Loucy (cell line): ENCODE measurements at regions not wholly inside any gene's neighbourhood (a gene's known extent, or its start where the extent isn't known, plus 50 kb on each side); places are given as distances from the start of the nearest gene placed in this dataset.

ENCODE experiments used
- H2AFZ ChIP-seq: fragments of 200-600 bp; sonication (generic); 2 replicates; pipeline ENCODE4 v1.6.0; 2016; ENCODE audit warnings: antibody characterized with exemption, mild to moderate bottlenecking, low read length, moderate library complexity
- H3F3A ChIP-seq: fragments of 200-600 bp; 2 replicates; pipeline ENCODE4 v1.6.0; 2016; ENCODE audit warnings: antibody characterized with exemption, low read depth, mild to moderate bottlenecking
- H3K27me3 ChIP-seq: fragments of 200-600 bp; sonication (generic); 2 replicates; pipeline ENCODE4 v1.6.1; 2014; ENCODE audit warnings: low read length, mild to moderate bottlenecking; ENCODE audit not compliant: insufficient read depth, poor library complexity, severe bottlenecking
- H3K36me3 ChIP-seq: fragments of 200-600 bp; sonication (generic); 2 replicates; pipeline ENCODE4 v1.6.1; 2016; ENCODE audit warnings: low read length; ENCODE audit not compliant: insufficient read depth
- H3K4me1 ChIP-seq: fragments of 200-600 bp; sonication (generic); 2 replicates; pipeline ENCODE4 v1.5.1; 2014; ENCODE audit warnings: low read length, mild to moderate bottlenecking; ENCODE audit not compliant: insufficient read depth, poor library complexity, severe bottlenecking
- H3K4me2 ChIP-seq: fragments of 200-600 bp; sonication (generic); 2 replicates; pipeline ENCODE4 v1.6.0; 2014; ENCODE audit warnings: antibody characterized with exemption, low read length, low read depth, mild to moderate bottlenecking; ENCODE audit not compliant: poor library complexity, severe bottlenecking
- H3K4me3 ChIP-seq: fragments of 200-600 bp; sonication (generic); 2 replicates; pipeline ENCODE4 v1.5.1; 2014; ENCODE audit warnings: low read length, mild to moderate bottlenecking, mixed read lengths; ENCODE audit not compliant: poor library complexity, severe bottlenecking
- H3K79me2 ChIP-seq: fragments of 200-600 bp; sonication (generic); 2 replicates; pipeline ENCODE4 v1.6.1; 2014; ENCODE audit warnings: low read length; ENCODE audit not compliant: insufficient read depth
- H3K9ac ChIP-seq: fragments of 200-600 bp; sonication (generic); 2 replicates; pipeline ENCODE4 v1.6.0; 2014; ENCODE audit warnings: mild to moderate bottlenecking, low read depth, low read length, moderate library complexity; ENCODE audit not compliant: poor library complexity, severe bottlenecking
- H3K9me2 ChIP-seq: fragments of 200-600 bp; sonication (generic); replicated peaks from 2 replicates; pipeline ENCODE4 v1.6.1; 2016; ENCODE audit warnings: low read depth, low read length, mixed read lengths
- H3K9me3 ChIP-seq: fragments of 200-600 bp; sonication (generic); 2 replicates; pipeline ENCODE4 v1.6.1; 2014; ENCODE audit warnings: mild to moderate bottlenecking, antibody characterized with exemption, low read length, low read depth; ENCODE audit not compliant: insufficient read depth
- H4K20me1 ChIP-seq: fragments of 200-600 bp; sonication (generic); 2 replicates; pipeline ENCODE4 v1.6.0; 2014; ENCODE audit warnings: antibody characterized with exemption, low read length, mild to moderate bottlenecking; ENCODE audit not compliant: insufficient read depth, poor library complexity, severe bottlenecking
- CTCF ChIP-seq: fragments of 200-600 bp; sonication (generic); conservative IDR thresholded peaks from 2 replicates; pipeline ENCODE4 v1.5.1; 2014; ENCODE audit warnings: mild to moderate bottlenecking, antibody characterized with exemption, low read length
- EZH2phosphoT487 ChIP-seq: fragments of 200-600 bp; IDR thresholded peaks from 2 replicates; pipeline ENCODE4 v1.6.1; 2018; ENCODE audit warnings: antibody characterized with exemption, mild to moderate bottlenecking, moderate library complexity, borderline replicate concordance

- TF ChIP-seq EZH2phosphoT487 = no peak
- TF ChIP-seq CTCF = no peak
- Histone ChIP-seq H3K4me1 (no peaks in the 10 kb centered on the region), H4K20me1 (no peaks in the 10 kb centered on the region), H3F3A (no peaks in the 10 kb centered on the region), H2AFZ (no peak overlapping the region; the same call in 1 of the 2 replicates), H3K4me2 (no peak overlapping the region), H3K9me3 (no peaks in the 10 kb centered on the region), H3K9me2 (no peaks in the 10 kb centered on the region), H3K36me3 (no peaks in the 10 kb centered on the region), H3K4me3 (no peak overlapping the region), H3K9ac (no peak overlapping the region), H3K27me3 (no peaks in the 10 kb centered on the region), H3K79me2 (no peaks in the 10 kb centered on the region)
These were observed 406.3 kb upstream of the CPEB2 start for GRCh38 chr4:14596028-14596427.

GRCh38 chr4:14596437-14596836 lies 405.8 kb upstream of the CPEB2 start:
- Histone ChIP-seq H2AFZ (no peak overlapping the region; the same call in 1 of the 2 replicates), H3K9me2 (no peaks in the 10 kb centered on the region), H3K27me3 (no peaks in the 10 kb centered on the region), H3F3A (no peaks in the 10 kb centered on the region), H3K36me3 (no peaks in the 10 kb centered on the region), H3K79me2 (no peaks in the 10 kb centered on the region), H3K4me1 (no peaks in the 10 kb centered on the region), H3K9me3 (no peaks in the 10 kb centered on the region), H3K4me3 (no peak overlapping the region), H3K4me2 (no peak overlapping the region), H4K20me1 (no peaks in the 10 kb centered on the region), H3K9ac (no peak overlapping the region)
- TF ChIP-seq CTCF = no peak
- no peak for TF ChIP-seq EZH2phosphoT487

GRCh38 chr4:14596904-14597303 lies 405.4 kb upstream of the CPEB2 start:
- no peaks in the 10 kb centered on the region for H3K79me2 ChIP-seq
- H3F3A ChIP-seq = no peaks in the 10 kb centered on the region
- no peaks in the 10 kb centered on the region for H4K20me1 ChIP-seq
- H3K9me3 ChIP-seq = no peaks in the 10 kb centered on the region
- H3K4me3 ChIP-seq = no peak overlapping the region
- H3K4me1 ChIP-seq = no peaks in the 10 kb centered on the region
- no peaks in the 10 kb centered on the region for H3K9me2 ChIP-seq
- H3K36me3 ChIP-seq = no peaks in the 10 kb centered on the region
- no peak overlapping the region for H3K9ac ChIP-seq
- H3K27me3 ChIP-seq = no peaks in the 10 kb centered on the region
- H3K4me2 ChIP-seq = no peak overlapping the region
- TF ChIP-seq EZH2phosphoT487 = no peak
- TF ChIP-seq CTCF = 0 out of 2 replicates have a peak, but pooled peaks have one; percentile 23
- H2AFZ ChIP-seq = no peak overlapping the region
